Left lung (tissue), 4 donors: ENCODE measurements at regions not wholly inside any gene's neighbourhood (a gene's known extent, or its start where the extent isn't known, plus 50 kb on each side); places are given as distances from the start of the nearest gene placed in this dataset.
A peak's percentile ranks its signal among the peaks of the same experiment; 100 is the strongest.

Experiments used
- ATAC-seq: fragments of 200-7000 bp; cut with Tn5 transposase; one replicate; pipeline ENCODE4 v1.9.1; 2020; ENCODE audit warnings: moderate library complexity
- DNase-seq, 4 donors: peaks; one replicate each; pipeline ENCODE4 v3.0.0-alpha.2; 2013 to 2020
- H3K27ac ChIP-seq, 2 donors: fragments of 200-600 bp; sonication (generic) in 1 of 2; one replicate each; pipeline versions ENCODE4 v1.5.0 to v1.8.0; 2020 to 2021
- H3K27me3 ChIP-seq, 2 donors: fragments of 200-600 bp; sonication (generic) in 1 of 2; one replicate each; pipeline versions ENCODE4 v1.5.0 to v1.8.0; 2020 to 2021
- H3K36me3 ChIP-seq, 2 donors: fragments of 200-600 bp; sonication (generic) in 1 of 2; one replicate each; pipeline versions ENCODE4 v1.5.0 to v1.8.0; 2020 to 2021
- H3K4me1 ChIP-seq, 2 donors: fragments of 200-600 bp; one replicate each; pipeline ENCODE4 v1.8.0; 2021
- H3K4me3 ChIP-seq, 2 donors: fragments of 200-600 bp; sonication (generic) in 1 of 2; one replicate each; pipeline versions ENCODE4 v1.5.0 to v1.8.0; 2020 to 2021; ENCODE audit warnings: mild to moderate bottlenecking in 1 of 2
- H3K9me3 ChIP-seq, 2 donors: fragments of 200-600 bp; sonication (generic) in 1 of 2; one replicate each; pipeline versions ENCODE4 v1.5.0 to v1.8.0; 2020 to 2021
- intact Hi-C, 2 donors: fragments of 100-400 bp; cut with DNase I; formaldehyde crosslinking; loops; one replicate each; pipeline versions ENCODE4 v1.11.2 to v1.14.2; 2022
- TF ChIP-seq, protein P1 (sequence below), 2 donors: fragments of 200-600 bp; sonication (generic) in 1 of 2; IDR thresholded peaks; one replicate each; pipeline versions ENCODE4 v1.5.0 to v1.8.0; 2021; ENCODE audit warnings: antibody characterized with exemption in 2 of 2
- donor health status: DM: no; HTN: yes; CAD: no.
- donor health status: DM: no; HTN: no; CAD: no.

- intact Hi-C loops, result no loop called here
- H3K9me3 ChIP-seq, result peaks cover 0 to 8% of the 10 kb centered on the region in 2 donors
- H3K4me1 ChIP-seq, result peaks cover 0 to 3% of the 10 kb centered on the region in 2 donors
- H3K27ac ChIP-seq, result no peak overlapping the region
- peaks cover 0 to 6% of the 10 kb centered on the region in 2 donors for H3K27me3 ChIP-seq
- TF ChIP-seq, protein P1, sequence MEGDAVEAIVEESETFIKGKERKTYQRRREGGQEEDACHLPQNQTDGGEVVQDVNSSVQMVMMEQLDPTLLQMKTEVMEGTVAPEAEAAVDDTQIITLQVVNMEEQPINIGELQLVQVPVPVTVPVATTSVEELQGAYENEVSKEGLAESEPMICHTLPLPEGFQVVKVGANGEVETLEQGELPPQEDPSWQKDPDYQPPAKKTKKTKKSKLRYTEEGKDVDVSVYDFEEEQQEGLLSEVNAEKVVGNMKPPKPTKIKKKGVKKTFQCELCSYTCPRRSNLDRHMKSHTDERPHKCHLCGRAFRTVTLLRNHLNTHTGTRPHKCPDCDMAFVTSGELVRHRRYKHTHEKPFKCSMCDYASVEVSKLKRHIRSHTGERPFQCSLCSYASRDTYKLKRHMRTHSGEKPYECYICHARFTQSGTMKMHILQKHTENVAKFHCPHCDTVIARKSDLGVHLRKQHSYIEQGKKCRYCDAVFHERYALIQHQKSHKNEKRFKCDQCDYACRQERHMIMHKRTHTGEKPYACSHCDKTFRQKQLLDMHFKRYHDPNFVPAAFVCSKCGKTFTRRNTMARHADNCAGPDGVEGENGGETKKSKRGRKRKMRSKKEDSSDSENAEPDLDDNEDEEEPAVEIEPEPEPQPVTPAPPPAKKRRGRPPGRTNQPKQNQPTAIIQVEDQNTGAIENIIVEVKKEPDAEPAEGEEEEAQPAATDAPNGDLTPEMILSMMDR (IDR thresholded peaks at IDR 0.05), result no peak
- DNase-seq (peak in 1 of 4 donors; percentile 47), ATAC-seq (no peak)
- H3K4me3 ChIP-seq, result no peak overlapping the region
- H3K36me3 ChIP-seq, result no peaks in the 10 kb centered on the region
These were observed 192.5 kb downstream of the NDUFA10 start for GRCh38 chr2:239832490-239833268.

DNA sequence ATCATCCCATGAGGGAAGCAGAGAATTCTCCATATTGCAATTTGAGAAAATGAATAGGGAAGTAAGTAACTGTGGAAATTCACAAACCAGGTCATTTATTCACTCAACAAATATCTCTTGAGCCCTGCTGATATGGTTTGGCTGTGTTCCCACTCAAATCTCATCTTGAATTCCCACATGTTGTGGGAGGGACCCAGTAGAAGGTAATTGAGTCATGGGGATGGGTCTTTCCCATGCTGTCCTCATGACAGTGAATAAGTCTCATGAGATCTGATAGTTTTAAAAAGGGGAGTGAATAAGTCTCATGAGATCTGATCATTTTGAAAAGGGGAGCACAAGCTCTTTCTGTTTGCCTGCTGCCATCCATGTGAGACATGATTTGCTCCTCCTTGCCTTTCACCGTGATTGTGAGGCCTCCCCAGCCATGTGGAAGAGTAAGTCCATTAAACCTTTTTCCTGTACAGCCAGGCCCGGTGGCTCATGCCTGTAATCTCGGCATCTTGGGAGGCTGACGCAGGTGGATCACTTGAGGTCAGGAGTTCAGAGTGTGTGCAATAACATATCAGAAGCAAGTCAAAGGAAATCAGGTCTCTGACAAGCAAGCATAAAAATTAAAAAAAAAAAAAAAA is 193.2 kb downstream of the NDUFA10 start:
- H3K4me3 ChIP-seq, result no peak overlapping the region
- TF ChIP-seq, protein P1 (IDR thresholded peaks at IDR 0.05), result no peak
- no peaks in the 10 kb centered on the region for H3K36me3 ChIP-seq
- no peak for ATAC-seq
- H3K4me1 ChIP-seq, result peaks cover 0 to 3% of the 10 kb centered on the region in 2 donors
- no peak overlapping the region for H3K27ac ChIP-seq
- H3K27me3 ChIP-seq, result peaks cover 0 to 6% of the 10 kb centered on the region in 2 donors
- intact Hi-C loops, result no loop called here
- DNase-seq, result peak in 1 of 4 donors; percentile 9
- peaks cover 0 to 7% of the 10 kb centered on the region in 2 donors for H3K9me3 ChIP-seq

DNA sequence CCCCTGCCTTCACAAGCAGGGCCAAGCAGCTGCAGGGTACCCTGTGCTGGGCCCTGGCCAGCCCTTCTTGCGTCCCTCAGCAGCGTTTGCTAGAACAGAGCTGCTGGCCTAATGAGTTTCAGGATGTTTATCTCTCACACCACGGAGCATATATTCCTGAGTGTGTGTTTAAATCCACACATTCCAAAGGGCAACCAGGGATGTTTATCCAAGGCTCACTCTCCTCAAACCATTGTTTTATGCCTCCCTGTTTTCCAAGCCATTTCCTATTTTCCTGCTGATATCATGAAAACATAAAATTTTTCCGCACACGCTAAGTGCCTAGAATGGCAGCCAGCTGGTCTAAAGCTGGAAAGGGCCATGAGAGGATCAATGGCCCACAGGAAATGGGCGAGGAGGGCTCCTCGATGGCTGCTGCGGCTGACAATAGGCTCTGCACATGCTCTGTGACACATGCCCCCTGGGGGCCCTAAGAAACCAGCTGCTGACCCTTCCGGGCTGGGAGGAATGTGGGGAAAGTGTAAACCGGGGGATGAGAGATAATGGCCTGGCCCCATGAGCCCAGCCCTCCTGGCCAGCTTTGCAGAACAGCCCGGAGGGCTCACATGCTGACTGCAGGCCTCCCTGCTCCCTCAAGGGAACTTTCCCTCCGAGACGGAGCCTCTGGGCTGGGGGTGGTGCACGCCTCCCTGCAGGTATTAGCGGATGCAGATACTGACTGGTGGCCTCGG is 194.0 kb downstream of the NDUFA10 start:
- Histone ChIP-seq H3K27ac (no peak overlapping the region), H3K36me3 (no peaks in the 10 kb centered on the region), H3K9me3 (peaks cover 0 to under 1% of the 10 kb centered on the region in 2 donors), H3K27me3 (peaks cover 0 to 6% of the 10 kb centered on the region in 2 donors), H3K4me3 (no peak overlapping the region), H3K4me1 (peaks cover 0 to 3% of the 10 kb centered on the region in 2 donors)
- TF ChIP-seq, protein P1 (IDR thresholded peaks at IDR 0.05), result no peak
- peak; percentile 41 for ATAC-seq
- intact Hi-C loops, result no loop called here
- peak in 3 of 4 donors; percentile 58 to 63 (median 59) for DNase-seq

DNA sequence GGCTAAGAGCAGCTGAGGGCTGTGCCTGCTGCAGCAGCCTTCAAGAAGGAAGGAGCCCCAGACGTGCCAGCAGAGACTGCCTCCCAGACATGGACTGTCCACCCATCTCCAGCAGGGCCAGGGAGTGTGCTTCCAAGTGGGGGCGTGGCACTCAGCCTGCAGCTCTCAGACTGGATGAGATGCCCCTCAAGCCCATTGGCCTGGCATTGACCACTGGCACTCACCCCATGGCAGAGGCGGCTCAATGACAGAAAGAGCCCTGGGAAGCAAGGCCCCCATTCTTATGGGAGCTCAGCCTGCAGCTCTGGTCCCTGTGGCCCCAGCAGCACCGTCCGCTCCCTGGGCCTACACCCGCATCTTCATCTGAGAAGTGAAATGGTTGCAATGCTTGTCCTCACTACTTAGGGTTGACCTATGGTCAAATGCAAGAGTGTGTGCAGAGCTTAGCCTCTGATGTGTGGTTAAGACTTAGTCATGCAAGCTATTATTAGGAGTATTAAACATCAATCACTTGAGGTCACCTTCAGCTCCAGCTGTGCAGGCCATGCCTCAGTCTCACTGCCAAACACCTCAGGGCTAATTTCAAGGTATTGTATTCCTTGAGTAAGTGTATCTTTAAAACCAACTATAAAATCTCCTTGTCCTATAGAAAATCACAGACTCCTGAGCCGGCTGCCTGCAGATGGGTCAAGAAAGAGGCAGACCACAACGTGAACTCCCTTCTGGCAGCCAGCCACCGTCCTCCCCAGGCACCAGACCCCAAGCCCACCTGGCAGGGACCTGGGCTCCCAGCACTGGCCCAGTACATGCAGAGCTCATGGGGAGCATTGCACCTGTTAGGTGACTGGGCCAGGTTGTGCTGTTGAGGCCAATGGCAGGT is 194.8 kb downstream of the NDUFA10 start:
- Histone ChIP-seq H3K4me1 (peaks cover 0 to 3% of the 10 kb centered on the region in 2 donors), H3K9me3 (no peaks in the 10 kb centered on the region), H3K4me3 (no peak overlapping the region), H3K27me3 (peaks cover 0 to 6% of the 10 kb centered on the region in 2 donors), H3K36me3 (no peaks in the 10 kb centered on the region), H3K27ac (no peak overlapping the region)
- TF ChIP-seq, protein P1 (IDR thresholded peaks at IDR 0.05), result no peak
- intact Hi-C loops, result no loop called here
- DNase-seq (peak in 1 of 4 donors; percentile 53), ATAC-seq (peak; percentile 49)
